GM19238 (cell line): ENCODE measurements at regions not wholly inside any gene's neighbourhood (a gene's known extent, or its start where the extent isn't known, plus 50 kb on each side); places are given as distances from the start of the nearest gene placed in this dataset.
"Not testable (repeated sequence)": the region's sequence is repeated elsewhere in the genome, so short reads cannot be mapped to it uniquely, and the experiment has no call there.

Source experiments
- DNase-seq: peaks from one replicate; pipeline ENCODE4 v3.0.0; 2011; ENCODE audit warnings: low spot score; ENCODE audit not compliant: insufficient read length

- no peak for DNase-seq
These were observed 402.5 kb downstream of the STK39 start for GRCh38 chr2:167844714-167845530.

- DNase-seq, result no peak
These were observed 403.7 kb downstream of the STK39 start for GRCh38 chr2:167843657-167844056.

GRCh38 chr2:167843217-167843616 is 404.2 kb downstream of the STK39 start:
- DNase-seq, result no peak

- no peak for DNase-seq
These were observed 405.3 kb downstream of the STK39 start for GRCh38 chr2:167842047-167842446.

GRCh38 chr2:167835290-167835689 is 412.1 kb downstream of the STK39 start:
- DNase-seq, result not testable (repeated sequence)

GRCh38 chr2:167834707-167835106 is 412.7 kb downstream of the STK39 start:
- DNase-seq, result no peak

GRCh38 chr2:167833294-167833693 is 414.1 kb downstream of the STK39 start:
- DNase-seq, result no peak

- DNase-seq, result no peak
These were observed 414.5 kb downstream of the STK39 start for GRCh38 chr2:167832868-167833287.

GRCh38 chr2:167827352-167828097 is 419.9 kb downstream of the STK39 start:
- no peak for DNase-seq

- DNase-seq, result no peak
These were observed 420.5 kb downstream of the STK39 start for GRCh38 chr2:167826906-167827305.

GRCh38 chr2:167825664-167826063 is 421.7 kb downstream of the STK39 start:
- no peak for DNase-seq

GRCh38 chr2:167822690-167823465 is 424.5 kb downstream of the STK39 start:
- DNase-seq, result no peak

- DNase-seq, result no peak
These were observed 426.9 kb downstream of the STK39 start for GRCh38 chr2:167820488-167820887.

- DNase-seq, result no peak
These were observed 428.9 kb downstream of the STK39 start for GRCh38 chr2:167818521-167818920.

GRCh38 chr2:167817908-167818307 is 429.5 kb downstream of the STK39 start:
- no peak for DNase-seq

GRCh38 chr2:167817422-167817821 is 430.0 kb downstream of the STK39 start:
- no peak for DNase-seq

- DNase-seq, result no peak
These were observed 430.5 kb downstream of the STK39 start for GRCh38 chr2:167816874-167817290.

- DNase-seq, result peak; percentile 1
These were observed 432.3 kb downstream of the STK39 start for GRCh38 chr2:167814881-167815718.

GRCh38 chr2:167814482-167814880 is 432.9 kb downstream of the STK39 start:
- DNase-seq, result not testable (repeated sequence)

GRCh38 chr2:167809799-167810198 is 437.6 kb downstream of the STK39 start:
- DNase-seq, result not testable (repeated sequence)

- DNase-seq, result no peak
These were observed 443.9 kb downstream of the STK39 start for GRCh38 chr2:167803449-167803988.
